NCI-H446 (cell line): ENCODE measurements at regions not wholly inside any gene's neighbourhood (a gene's known extent, or its start where the extent isn't known, plus 50 kb on each side); places are given as distances from the start of the nearest gene placed in this dataset.

Experiments used
- DNase-seq, 2 experiments: peaks; one replicate each; lab custom pipeline; 2025; lab: John Stamatoyannopoulos, UW

- peak; percentile 2 to 23 for DNase-seq
Observed at GRCh38 chrX:8971116-8971515, 62.8 kb downstream of the FAM9B start.

DNA sequence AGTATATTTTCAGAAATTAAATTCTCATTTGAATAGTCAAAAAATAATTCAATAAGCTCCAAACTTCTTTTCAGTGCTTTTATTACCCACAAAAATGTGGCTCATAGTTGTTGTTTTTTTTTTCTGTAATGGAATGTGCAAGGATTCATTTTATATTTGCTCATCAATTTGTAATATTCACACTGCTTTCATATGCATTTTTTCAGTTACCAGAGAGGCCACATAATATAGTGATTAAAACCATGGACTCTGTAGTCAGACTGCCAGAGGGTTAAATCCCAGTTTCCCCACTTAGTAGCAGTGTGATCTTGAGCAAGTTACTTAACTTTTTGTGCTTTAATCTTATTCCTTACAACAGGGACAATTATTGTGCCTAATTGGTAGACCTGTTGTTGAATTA, 64.5 kb downstream of the FAM9B start:
- no peak for DNase-seq

DNA sequence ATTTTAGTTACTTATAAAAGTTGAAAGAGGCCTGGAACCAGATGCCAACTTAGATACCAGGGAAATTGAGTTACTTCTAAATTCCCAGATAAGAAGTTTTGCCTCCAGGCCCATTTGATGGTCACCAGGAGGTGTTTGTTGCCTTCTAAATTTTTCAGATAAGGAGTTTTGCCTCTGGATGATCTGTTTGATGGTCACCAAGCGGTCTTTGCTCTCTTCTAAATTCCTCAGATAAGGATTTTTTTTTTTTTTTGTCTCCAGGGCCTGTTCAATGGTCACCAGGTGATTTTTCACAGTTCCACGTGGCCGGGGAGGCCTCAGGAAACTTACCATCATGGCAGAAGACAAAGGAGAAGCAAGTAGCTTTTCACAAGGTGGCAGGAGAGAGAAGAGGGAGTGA, 66.5 kb downstream of the FAM9B start:
- DNase-seq, result no peak

- DNase-seq, result no peak
Observed at GRCh38 chrX:8960957-8961468, 72.9 kb downstream of the FAM9B start.

- DNase-seq, result no peak
Observed at GRCh38 chrX:8955511-8955910, 78.4 kb downstream of the FAM9B start.

DNA sequence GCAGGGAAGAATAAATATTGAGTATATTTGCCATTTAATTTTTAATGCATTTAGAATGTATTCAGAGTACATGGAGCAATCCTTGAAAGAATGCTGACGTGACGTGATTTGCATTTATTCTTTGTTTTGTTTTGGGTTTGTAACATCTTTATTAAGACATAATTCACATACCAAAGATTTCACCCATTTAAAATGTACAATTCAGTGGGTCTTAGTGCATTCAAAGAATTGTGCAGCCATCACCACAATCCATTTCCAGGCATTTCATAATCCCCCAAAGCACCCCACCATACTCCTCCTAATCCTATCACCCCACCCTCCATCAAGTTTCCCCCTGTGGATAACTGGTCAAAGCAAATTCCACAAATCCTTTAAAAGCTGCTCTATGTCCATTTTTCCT, 87.4 kb downstream of the FAM9B start:
- no peak for DNase-seq

DNA sequence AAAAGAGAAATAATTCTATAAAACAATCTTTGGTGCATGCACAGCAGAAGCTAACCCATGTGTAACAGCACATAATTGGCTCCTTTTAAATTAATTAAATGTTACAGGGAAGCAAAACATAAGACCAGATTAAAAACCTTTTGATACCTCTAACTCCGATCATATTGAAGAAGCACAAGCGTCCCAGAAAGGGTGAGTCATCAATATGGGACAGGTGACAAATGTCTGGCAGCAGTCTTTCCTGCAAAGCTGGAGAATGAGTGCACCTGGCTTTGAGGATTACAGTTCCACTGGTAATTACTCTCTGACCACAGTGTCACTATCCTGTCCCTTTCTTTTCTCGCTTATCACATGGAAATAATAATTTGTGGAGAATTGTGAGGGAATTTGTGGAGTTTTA, 94.6 kb downstream of the FAM9B start:
- DNase-seq, result no peak

DNA sequence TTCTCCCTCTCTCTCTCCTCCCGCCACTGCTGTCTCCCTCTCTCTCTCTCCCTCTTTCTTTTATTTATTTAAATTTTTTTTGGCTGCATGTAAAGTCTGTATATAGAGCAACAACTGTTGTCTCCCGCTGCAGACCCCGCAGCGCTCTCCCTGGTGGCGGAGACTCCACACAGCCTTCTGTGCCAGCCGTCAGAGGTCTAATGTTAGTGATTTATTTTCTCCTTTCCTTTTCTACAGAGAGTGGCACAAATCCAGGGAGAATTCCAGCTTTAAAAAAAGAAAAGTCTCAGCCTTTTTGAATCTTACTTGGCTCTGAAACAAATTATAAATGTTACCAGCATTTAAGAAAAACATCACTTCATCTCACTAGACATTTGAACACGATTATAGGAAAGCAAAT, 106.2 kb downstream of the FAM9B start:
- no peak for DNase-seq

DNA sequence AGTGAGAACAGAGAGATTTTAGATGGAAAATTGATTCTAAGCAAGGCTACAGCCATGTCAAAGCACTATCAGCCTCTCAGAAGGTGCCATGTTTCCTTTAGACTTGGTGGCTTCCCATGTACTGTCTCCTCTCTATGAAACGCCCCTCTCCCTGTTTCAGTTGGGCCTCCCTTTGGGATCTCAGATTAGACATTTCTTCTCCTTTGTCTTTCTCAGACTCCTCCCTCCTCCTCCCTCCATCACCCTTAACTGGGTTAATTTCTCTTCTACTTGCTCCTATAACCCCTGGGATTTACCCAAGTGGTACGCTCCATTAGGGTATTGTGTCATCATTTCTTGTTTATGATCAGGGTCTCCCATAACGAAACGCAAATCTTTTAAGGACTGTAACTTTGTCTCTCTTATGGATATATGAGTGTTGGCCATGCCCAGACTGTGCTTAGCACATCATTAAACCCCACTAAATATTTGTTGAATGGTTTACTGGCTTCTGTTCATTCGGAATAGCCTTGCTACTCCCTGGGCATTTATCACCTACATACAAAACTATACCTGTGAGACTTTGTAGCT, 106.8 kb downstream of the FAM9B start:
- no peak for DNase-seq

DNA sequence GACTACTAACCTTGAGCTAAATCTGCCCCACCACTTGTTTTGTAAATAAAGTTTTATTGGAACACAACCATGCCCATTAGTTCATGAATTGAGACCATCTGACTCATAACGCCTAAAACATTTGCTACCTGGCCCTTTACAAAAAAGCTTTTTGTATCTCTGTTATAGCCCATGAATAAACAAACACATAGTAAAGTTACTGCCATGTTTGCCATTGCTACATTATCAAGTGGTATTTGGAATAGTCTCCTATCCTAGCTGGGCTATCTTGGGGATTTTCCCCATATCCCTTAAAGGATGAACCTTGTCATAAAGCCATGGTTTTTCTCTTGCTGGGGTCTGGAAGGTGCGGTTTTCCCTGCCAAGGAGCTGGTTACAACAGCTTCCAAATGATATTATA, 112.3 kb downstream of the FAM9B start:
- no peak for DNase-seq

GRCh38 chrX:8919801-8920200, 114.1 kb downstream of the FAM9B start:
- DNase-seq, result no peak

- no peak for DNase-seq
Observed at GRCh38 chrX:8916697-8917096, 115.5 kb upstream of the FAM9A start.

DNA sequence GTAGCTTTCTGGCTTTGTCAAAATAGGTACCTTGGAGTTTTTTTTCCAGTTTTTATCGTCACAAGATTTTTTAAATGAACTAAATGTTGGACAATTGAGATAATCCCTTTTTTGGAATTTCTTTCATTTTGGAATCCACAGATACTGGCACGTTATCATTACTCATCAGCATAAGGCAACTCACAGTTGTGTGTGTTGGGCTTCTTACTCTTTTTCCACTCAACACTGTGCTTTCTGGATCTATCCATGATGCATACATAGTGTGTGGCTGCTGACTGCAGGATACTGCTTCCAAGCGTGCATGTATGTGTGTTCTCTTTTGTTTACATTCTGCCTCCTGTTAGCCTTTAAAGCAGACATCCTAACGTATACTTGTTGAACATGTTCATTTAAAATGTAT, 113.5 kb upstream of the FAM9A start:
- DNase-seq, result no peak

DNA sequence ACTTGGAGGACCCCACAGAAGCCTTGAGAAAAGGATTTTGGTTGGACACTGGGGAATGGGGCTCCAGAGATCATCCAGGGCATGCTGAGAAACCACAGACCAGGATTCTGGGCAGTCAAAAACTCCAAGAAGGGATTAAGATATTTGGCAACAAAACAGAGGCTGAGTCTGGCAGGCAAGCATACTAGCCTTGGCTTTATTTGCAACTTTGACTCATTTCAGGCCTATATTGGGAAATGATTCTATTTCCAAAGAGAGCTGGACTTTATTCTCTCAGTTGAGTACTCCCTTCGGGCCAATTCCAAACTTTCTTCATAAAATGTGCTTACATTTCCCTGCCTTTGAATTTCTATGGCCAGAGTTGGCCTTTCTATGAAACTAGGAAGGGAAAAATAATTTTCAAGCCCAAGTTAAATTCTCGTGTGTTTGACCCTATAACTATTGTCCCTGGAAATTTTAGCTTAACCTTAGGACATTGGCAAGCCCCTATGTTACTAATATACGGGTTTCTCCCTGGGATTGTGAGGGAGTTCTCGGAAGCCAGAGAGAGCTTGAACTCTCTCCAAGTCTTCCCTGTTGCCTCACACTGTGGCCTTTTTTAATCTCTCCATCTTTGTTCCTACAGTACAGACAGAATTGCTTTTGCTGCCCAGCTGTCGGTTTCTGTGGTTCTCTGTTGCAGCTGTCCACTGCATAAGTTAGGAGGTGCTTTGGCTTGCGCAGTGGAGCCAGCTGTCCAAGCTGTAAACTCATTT, 112.6 kb upstream of the FAM9A start:
- DNase-seq, result no peak

DNA sequence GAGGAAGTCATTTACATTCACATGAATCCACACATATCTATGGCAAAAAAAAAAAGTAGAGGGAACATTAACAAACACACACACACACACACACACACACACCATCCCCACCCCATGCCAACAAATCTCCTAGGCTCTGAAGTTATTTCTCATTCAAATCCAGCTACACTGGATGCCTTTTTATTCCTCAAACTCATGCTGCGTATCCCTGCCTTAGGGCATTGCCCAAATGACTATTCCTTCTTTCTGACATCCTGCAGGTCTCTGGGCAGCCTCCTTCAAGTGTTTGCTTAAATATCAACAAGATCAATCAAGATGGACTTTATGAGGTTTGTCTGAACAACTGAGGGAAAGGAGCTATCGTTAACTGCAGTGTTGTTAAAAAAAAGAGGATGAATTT, 106.5 kb upstream of the FAM9A start:
- DNase-seq, result no peak

DNA sequence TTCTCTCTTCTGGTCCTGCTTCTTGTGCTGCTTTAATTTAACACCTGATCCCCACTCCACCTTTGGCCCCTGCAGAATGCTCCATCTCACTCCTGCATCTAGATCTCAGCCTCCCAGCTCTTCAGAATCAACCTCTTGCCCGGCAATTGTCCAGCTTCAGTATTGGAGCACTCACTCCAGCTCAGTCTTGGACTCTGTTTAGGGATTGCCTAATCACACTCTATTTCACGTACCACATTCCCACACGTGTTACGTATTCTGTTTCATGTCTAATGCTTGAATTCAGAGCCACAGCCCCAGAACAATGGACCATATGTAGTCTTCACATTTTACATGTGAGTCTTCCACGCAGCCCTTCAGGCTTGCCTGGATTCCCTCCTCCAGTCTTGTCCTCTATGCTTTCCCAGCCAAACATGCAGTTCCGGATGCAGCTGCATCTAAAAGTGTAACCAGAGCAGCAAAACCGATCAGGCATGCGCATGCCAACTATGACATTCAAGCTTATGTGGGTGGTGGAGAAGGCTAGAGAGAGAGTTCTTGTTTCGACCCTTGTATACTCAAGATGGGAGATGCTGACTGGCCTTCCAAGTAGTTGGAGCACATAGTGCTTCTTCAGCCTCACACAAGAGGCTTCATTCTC, 105.2 kb upstream of the FAM9A start:
- DNase-seq, result no peak

- DNase-seq, result no peak
Observed at GRCh38 chrX:8897259-8897658, 96.1 kb upstream of the FAM9A start.

DNA sequence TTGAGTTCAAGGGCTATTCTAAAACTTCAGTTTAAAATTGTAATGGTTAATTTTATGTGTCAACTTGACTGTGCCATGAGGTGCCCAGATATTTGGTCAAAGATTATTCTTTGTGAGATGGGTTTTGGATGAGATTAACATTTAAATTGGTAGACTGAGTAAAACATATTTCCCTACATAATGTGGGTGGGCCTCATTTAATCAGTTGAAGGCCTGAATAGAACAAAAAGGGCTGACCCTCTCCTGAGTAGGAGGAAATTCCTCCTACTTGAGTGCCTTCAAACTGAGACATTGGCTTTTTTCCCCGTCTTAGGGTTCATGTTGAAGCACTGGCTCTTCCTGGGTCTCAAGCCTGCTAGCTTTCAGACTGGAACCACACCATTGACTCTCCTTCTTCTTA, 89.6 kb upstream of the FAM9A start:
- no peak for DNase-seq

GRCh38 chrX:8887004-8887403, 85.8 kb upstream of the FAM9A start:
- no peak for DNase-seq

DNA sequence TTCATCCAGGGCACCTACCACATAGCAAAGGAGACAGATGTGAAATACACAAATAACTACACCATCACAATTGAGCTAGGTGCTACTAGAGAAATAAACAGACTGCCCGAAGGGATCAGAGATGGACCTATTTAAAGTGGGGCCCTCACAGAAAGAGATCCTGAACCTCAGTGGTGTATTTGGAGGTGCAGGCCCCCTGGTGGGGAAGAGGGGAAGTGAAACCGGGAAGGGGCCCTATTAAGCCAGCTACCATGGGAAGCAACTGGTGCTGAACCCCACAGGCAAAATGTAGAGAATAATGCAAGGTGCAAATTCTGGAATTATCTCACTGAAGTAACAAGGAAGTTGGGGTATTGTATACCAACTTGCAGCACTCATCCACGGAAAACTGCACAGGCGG, 78.6 kb upstream of the FAM9A start:
- no peak for DNase-seq

GRCh38 chrX:8873956-8874355, 72.8 kb upstream of the FAM9A start:
- no peak for DNase-seq

GRCh38 chrX:8873102-8873501, 71.9 kb upstream of the FAM9A start:
- no peak for DNase-seq

DNA sequence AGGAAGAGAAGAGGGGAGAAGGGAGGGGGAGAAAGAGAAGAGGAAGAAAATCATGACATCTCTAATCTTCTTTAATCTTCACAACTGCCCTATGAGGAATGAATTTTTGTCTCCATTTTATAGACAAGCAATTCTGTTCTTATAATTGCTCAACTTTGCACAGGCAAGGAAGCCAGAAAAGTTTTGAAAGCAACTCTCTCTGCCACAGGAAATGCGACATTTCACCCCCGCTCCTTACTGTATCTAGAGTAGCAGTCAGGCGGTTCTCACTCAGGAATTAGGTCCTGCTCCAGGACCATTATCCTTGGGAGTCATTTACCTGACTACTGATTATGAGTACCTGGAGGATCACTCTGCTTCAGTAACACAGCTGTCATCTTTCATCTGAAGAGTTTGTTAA, 69.2 kb upstream of the FAM9A start:
- no peak for DNase-seq
